Natural killer cell (primary cell): ENCODE measurements at regions not wholly inside any gene's neighbourhood (a gene's known extent, or its start where the extent isn't known, plus 50 kb on each side); places are given as distances from the start of the nearest gene placed in this dataset.

Experiments used
- ATAC-seq, 3 donors: fragments of 150-1000 bp in 2 of 3; fragments of 200-7000 bp in 1 of 3; cut with Tn5 transposase; 1 replicate in 1 of 3; 2 replicates in 2 of 3; pipeline ENCODE4 v1.10.0; 2021; ENCODE audit warnings: mild to moderate bottlenecking in 2 of 3, moderate library complexity in 2 of 3
- DNase-seq, 2 donors: peaks; one replicate each; pipeline versions ENCODE4 v3.0.0 to v3.0.0-alpha.2; 2013 to 2021; ENCODE audit warnings: mixed read lengths in 1 of 2
- H3K27ac ChIP-seq: one replicate; pipeline ENCODE4 v1.5.1; 2013; ENCODE audit warnings: mild to moderate bottlenecking, low read length
- H3K27me3 ChIP-seq: one replicate; pipeline ENCODE4 v1.6.1; 2013; ENCODE audit warnings: low read length; ENCODE audit not compliant: control insufficient read depth, insufficient read depth
- H3K36me3 ChIP-seq: one replicate; pipeline ENCODE4 v1.6.1; 2013; ENCODE audit warnings: low read length; ENCODE audit not compliant: control insufficient read depth, insufficient read depth
- H3K4me1 ChIP-seq: one replicate; pipeline ENCODE4 v1.6.1; 2013; ENCODE audit warnings: low read length; ENCODE audit not compliant: control insufficient read depth, insufficient read depth
- H3K4me3 ChIP-seq: one replicate; pipeline ENCODE4 v1.5.1; 2013; ENCODE audit warnings: low read length
- H3K9me3 ChIP-seq: one replicate; pipeline ENCODE4 v1.6.1; 2013; ENCODE audit warnings: low read length; ENCODE audit not compliant: control insufficient read depth, insufficient read depth
- H3K27ac Mint-ChIP-seq, 2 donors: one replicate each; pipeline ENCODE4 v1.8.0; 2022; ENCODE audit warnings: mild to moderate bottlenecking in 2 of 2, mixed read lengths in 2 of 2, moderate library complexity in 1 of 2
- H3K27me3 Mint-ChIP-seq, 2 donors: one replicate each; pipeline ENCODE4 v1.8.0; 2022; ENCODE audit warnings: low read depth in 2 of 2, mixed read lengths in 2 of 2
- H3K36me3 Mint-ChIP-seq: one replicate; pipeline ENCODE4 v1.8.0; 2022; ENCODE audit warnings: mixed read lengths
- H3K4me1 Mint-ChIP-seq, 2 donors: one replicate each; pipeline ENCODE4 v1.8.0; 2022; ENCODE audit warnings: mixed read lengths in 2 of 2
- H3K4me3 Mint-ChIP-seq: one replicate; pipeline ENCODE4 v1.8.0; 2022; ENCODE audit warnings: mild to moderate bottlenecking, moderate library complexity, mixed read lengths
- H3K9me3 Mint-ChIP-seq, 2 donors: one replicate each; pipeline ENCODE4 v1.8.0; 2022; ENCODE audit warnings: mixed read lengths in 2 of 2
- WGBS: methylation state at CpG from one replicate; pipeline ENCODE4 v1.1.7; 2013; ENCODE audit warnings: missing lambda C conversion rate; ENCODE audit not compliant: insufficient coverage; 5-methylcytosine and 5-hydroxymethylcytosine counted together
- intact Hi-C: fragments of 100-400 bp; cut with micrococcal nuclease; formaldehyde crosslinking; loops from one replicate; pipeline ENCODE4 v1.14.2; 2022
- TF ChIP-seq, protein P1 (sequence below): fragments of 200-600 bp; IDR thresholded peaks from one replicate; pipeline ENCODE4 v1.8.0; 2022; ENCODE audit warnings: antibody characterized with exemption

DNA sequence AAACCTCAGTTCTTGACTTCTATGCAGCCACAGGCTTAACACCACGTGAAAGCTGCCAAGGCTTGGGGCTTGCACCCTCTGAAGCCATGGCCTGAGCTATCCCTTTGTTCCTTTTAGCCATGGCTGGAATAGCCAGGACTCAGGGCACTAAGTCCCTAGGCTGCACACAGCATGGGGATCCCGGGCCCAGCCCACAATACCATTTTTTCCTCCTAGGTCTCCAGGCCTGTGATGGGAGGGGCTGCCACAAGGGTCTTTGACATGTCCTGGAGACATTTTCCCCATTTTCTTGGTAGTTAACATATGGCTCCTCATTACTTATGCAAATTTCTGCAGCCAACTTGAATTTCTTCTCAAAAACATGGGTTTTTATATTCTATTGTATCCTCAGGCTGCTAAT lies 619.1 kb downstream of the NYAP2 start:
- no peaks in the 10 kb centered on the region for H3K9me3 ChIP-seq
- peaks cover 11 to 14% of the 10 kb centered on the region in 2 donors for H3K9me3 Mint-ChIP-seq
- H3K4me3 ChIP-seq: no peak overlapping the region
- no peak overlapping the region for H3K27ac Mint-ChIP-seq
- DNase-seq (no peak), ATAC-seq (no peak)
- no peaks in the 10 kb centered on the region for H3K27me3 Mint-ChIP-seq
- no peak overlapping the region for H3K4me3 Mint-ChIP-seq
- intact Hi-C loops: no loop called here
- TF ChIP-seq, protein P1, sequence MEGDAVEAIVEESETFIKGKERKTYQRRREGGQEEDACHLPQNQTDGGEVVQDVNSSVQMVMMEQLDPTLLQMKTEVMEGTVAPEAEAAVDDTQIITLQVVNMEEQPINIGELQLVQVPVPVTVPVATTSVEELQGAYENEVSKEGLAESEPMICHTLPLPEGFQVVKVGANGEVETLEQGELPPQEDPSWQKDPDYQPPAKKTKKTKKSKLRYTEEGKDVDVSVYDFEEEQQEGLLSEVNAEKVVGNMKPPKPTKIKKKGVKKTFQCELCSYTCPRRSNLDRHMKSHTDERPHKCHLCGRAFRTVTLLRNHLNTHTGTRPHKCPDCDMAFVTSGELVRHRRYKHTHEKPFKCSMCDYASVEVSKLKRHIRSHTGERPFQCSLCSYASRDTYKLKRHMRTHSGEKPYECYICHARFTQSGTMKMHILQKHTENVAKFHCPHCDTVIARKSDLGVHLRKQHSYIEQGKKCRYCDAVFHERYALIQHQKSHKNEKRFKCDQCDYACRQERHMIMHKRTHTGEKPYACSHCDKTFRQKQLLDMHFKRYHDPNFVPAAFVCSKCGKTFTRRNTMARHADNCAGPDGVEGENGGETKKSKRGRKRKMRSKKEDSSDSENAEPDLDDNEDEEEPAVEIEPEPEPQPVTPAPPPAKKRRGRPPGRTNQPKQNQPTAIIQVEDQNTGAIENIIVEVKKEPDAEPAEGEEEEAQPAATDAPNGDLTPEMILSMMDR: no peak
- H3K4me1 Mint-ChIP-seq: no peaks in the 10 kb centered on the region
- no peaks in the 10 kb centered on the region for H3K4me1 ChIP-seq
- no peak overlapping the region for H3K27ac ChIP-seq
- 78% methylated on average over 2 of the region's 2 CpGs for WGBS
- no peaks in the 10 kb centered on the region for H3K36me3 ChIP-seq
- no peaks in the 10 kb centered on the region for H3K36me3 Mint-ChIP-seq
- H3K27me3 ChIP-seq: no peaks in the 10 kb centered on the region

DNA sequence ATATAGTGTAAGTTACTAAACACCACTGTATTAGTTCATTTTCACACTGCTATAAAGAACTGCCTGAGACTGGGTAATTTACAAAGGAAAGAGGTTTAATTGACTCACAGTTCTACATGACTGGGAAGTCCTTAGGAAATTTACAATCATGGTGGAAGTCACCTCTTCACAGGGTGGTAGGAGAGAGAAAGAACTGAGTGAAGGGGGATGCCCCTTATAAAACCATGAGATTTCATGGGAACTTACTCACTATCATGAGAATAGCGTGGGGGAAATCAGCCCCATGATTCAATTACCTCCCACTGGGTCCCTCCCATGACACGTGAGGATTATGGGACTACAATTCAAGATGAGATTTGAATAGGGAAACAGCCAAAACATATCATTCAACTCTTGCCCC lies 618.0 kb downstream of the NYAP2 start:
- DNase-seq (no peak), ATAC-seq (no peak)
- TF ChIP-seq, protein P1: no peak
- Mint-ChIP-seq H3K36me3 (no peaks in the 10 kb centered on the region), H3K4me3 (no peak overlapping the region), H3K9me3 (peaks cover 9 to 14% of the 10 kb centered on the region in 2 donors), H3K27ac (no peak overlapping the region), H3K27me3 (no peaks in the 10 kb centered on the region), H3K4me1 (no peaks in the 10 kb centered on the region)
- 77% methylated on average over 2 of the region's 2 CpGs for WGBS
- Histone ChIP-seq H3K4me1 (no peaks in the 10 kb centered on the region), H3K36me3 (no peaks in the 10 kb centered on the region), H3K4me3 (no peak overlapping the region), H3K27me3 (no peaks in the 10 kb centered on the region), H3K27ac (no peak overlapping the region), H3K9me3 (no peaks in the 10 kb centered on the region)
- intact Hi-C loops: no loop called here

- no peak overlapping the region for H3K4me3 Mint-ChIP-seq
- H3K36me3 Mint-ChIP-seq: no peaks in the 10 kb centered on the region
- H3K27ac Mint-ChIP-seq: no peak overlapping the region
- Histone ChIP-seq H3K4me1 (no peaks in the 10 kb centered on the region), H3K9me3 (no peaks in the 10 kb centered on the region), H3K36me3 (no peaks in the 10 kb centered on the region), H3K27me3 (no peaks in the 10 kb centered on the region), H3K4me3 (no peak overlapping the region), H3K27ac (no peak overlapping the region)
- ATAC-seq (no peak), DNase-seq (no peak)
- H3K27me3 Mint-ChIP-seq: no peaks in the 10 kb centered on the region
- peaks cover 9 to 14% of the 10 kb centered on the region in 2 donors for H3K9me3 Mint-ChIP-seq
- WGBS: 89% methylated on average over 3 of the region's 3 CpGs
- intact Hi-C loops: no loop called here
- TF ChIP-seq, protein P1: no peak
- H3K4me1 Mint-ChIP-seq: no peaks in the 10 kb centered on the region
Observed at GRCh38 chr2:226017107-226017506, 617.6 kb downstream of the NYAP2 start.

- intact Hi-C loops: no loop called here
- H3K4me3 ChIP-seq: no peak overlapping the region
- Mint-ChIP-seq H3K27ac (no peak overlapping the region), H3K27me3 (no peaks in the 10 kb centered on the region), H3K4me1 (no peaks in the 10 kb centered on the region), H3K36me3 (no peaks in the 10 kb centered on the region), H3K9me3 (peaks cover 10 to 11% of the 10 kb centered on the region in 2 donors), H3K4me3 (no peak overlapping the region)
- DNase-seq (no peak), ATAC-seq (no peak)
- 88% methylated on average over 9 of the region's 10 CpGs for WGBS
- no peak overlapping the region for H3K27ac ChIP-seq
- no peaks in the 10 kb centered on the region for H3K36me3 ChIP-seq
- H3K9me3 ChIP-seq: no peaks in the 10 kb centered on the region
- no peaks in the 10 kb centered on the region for H3K27me3 ChIP-seq
- no peaks in the 10 kb centered on the region for H3K4me1 ChIP-seq
- TF ChIP-seq, protein P1: no peak
Observed at GRCh38 chr2:226011716-226012450, 612.4 kb downstream of the NYAP2 start.
